ENCODE measurements at regions not wholly inside any gene's neighbourhood (a gene's known extent, or its start where the extent isn't known, plus 50 kb on each side); places are given as distances from the start of the nearest gene placed in this dataset.

DNA sequence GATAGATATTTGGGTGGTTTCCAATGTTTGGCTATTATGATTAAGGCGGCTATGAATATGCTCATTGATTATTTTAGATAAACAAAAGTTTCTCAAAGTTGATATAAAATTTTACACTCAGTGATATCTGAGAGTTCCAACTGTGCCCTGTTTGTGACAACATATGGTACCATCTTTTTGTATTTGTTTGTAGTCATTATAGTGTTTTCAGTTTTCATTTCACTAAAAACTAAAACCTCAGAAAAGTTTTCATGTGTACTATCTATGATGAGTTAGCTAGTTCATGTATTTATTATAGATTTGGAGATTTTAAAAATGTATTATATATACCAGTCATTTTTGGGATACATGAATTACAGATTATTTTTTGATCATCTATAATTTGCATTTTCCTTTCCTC is 1111.4 kb downstream of the CDH18 start (continued):
- TF ChIP-seq ZNF462 (CRISPR knock-in tag; IDR thresholded peaks at IDR 0.05) = no peak
- no peak for TF ChIP-seq ZNF114 (CRISPR knock-in tag; IDR thresholded peaks at IDR 0.05)
- TF ChIP-seq EZH2phosphoT487 (IDR thresholded peaks at IDR 0.05; ENCODE audit: unreplicated experiment) = no peak
- no peak for TF ChIP-seq EZH2 (IDR thresholded peaks at IDR 0.05; ENCODE audit: low read depth, unreplicated experiment)
- TF ChIP-seq STAT1 (IDR thresholded peaks at IDR 0.05; ENCODE audit: unreplicated experiment) = no peak
- TF ChIP-seq REST (IDR thresholded peaks at IDR 0.05; ENCODE audit: unreplicated experiment) = no peak

DNA sequence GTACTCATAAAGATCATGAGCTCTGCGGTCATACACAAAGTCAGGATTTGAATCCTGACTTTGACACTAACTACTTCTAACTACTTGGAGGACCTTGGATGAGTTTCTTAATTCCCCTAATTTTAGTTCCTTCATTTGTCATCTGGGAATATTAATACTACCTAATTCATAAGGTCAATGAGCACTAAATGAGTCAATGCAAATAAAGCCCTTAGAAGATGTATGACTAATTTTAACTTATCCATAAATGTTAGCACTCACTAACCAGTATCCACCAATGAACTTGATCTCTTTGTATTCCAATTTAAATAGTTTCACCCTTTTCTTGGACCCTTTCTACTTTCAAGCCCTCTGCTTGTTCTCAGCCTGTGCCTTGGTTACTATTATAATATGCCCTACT is 1106.4 kb downstream of the CDH18 start:
- no peaks in the 10 kb centered on the region for H3K27me3 ChIP-seq (ENCODE audit: insufficient read depth)
- no peak overlapping the region for H3K4me3 ChIP-seq
- no peaks in the 10 kb centered on the region for H3K79me2 ChIP-seq (replicated peaks; ENCODE audit: insufficient read depth)
- H3K36me3 Mint-ChIP-seq (ENCODE audit: low read depth) = no peaks in the 10 kb centered on the region
- H3K4me1 ChIP-seq (ENCODE audit: insufficient read depth) = no peaks in the 10 kb centered on the region
- H3K9me2 ChIP-seq (ENCODE audit: insufficient read depth) = no peaks in the 10 kb centered on the region; the same call in 1 of the 2 replicates
- no peaks in the 10 kb centered on the region for H4K20me1 ChIP-seq (replicated peaks; ENCODE audit: insufficient read depth)
- no peak overlapping the region for H3K4me3 Mint-ChIP-seq
- no peaks in the 10 kb centered on the region for H3F3A ChIP-seq (replicated peaks; ENCODE audit: low read depth)
- H3K4me2 ChIP-seq = no peak overlapping the region
- peak overlapping the region; percentile 10; the same call in 1 of the 2 replicates for H3K27ac Mint-ChIP-seq
- H2AFZ ChIP-seq = no peak overlapping the region
- H3K36me3 ChIP-seq (ENCODE audit: insufficient read depth) = no peaks in the 10 kb centered on the region
- no peaks in the 10 kb centered on the region for H3K4me1 Mint-ChIP-seq
- no peak for ATAC-seq
- DNase-seq (ENCODE audit: low spot score) = no peak
- no peaks in the 10 kb centered on the region; the same call in 2 of the 3 replicates for H3K9me3 Mint-ChIP-seq
- H3K27ac ChIP-seq (ENCODE audit: low read depth) = no peak overlapping the region
- H3K27me3 Mint-ChIP-seq (ENCODE audit: insufficient read depth, low read depth, poor library complexity) = no peaks in the 10 kb centered on the region
- TF ChIP-seq ZNF331 (CRISPR knock-in tag; IDR thresholded peaks at IDR 0.05; ENCODE audit: low read depth) = no peak
- TF ChIP-seq ZNF114 (CRISPR knock-in tag; IDR thresholded peaks at IDR 0.05) = no peak
- TF ChIP-seq ETS1 (IDR thresholded peaks at IDR 0.05) = no peak
